Loucy (cell line): ENCODE measurements at regions not wholly inside any gene's neighbourhood (a gene's known extent, or its start where the extent isn't known, plus 50 kb on each side); places are given as distances from the start of the nearest gene placed in this dataset.

ENCODE experiments used
- H2AFZ ChIP-seq: fragments of 200-600 bp; sonication (generic); 2 replicates; pipeline ENCODE4 v1.6.0; 2016; ENCODE audit warnings: antibody characterized with exemption, mild to moderate bottlenecking, low read length, moderate library complexity
- H3F3A ChIP-seq: fragments of 200-600 bp; 2 replicates; pipeline ENCODE4 v1.6.0; 2016; ENCODE audit warnings: antibody characterized with exemption, low read depth, mild to moderate bottlenecking
- H3K27me3 ChIP-seq: fragments of 200-600 bp; sonication (generic); 2 replicates; pipeline ENCODE4 v1.6.1; 2014; ENCODE audit warnings: low read length, mild to moderate bottlenecking; ENCODE audit not compliant: insufficient read depth, poor library complexity, severe bottlenecking
- H3K36me3 ChIP-seq: fragments of 200-600 bp; sonication (generic); 2 replicates; pipeline ENCODE4 v1.6.1; 2016; ENCODE audit warnings: low read length; ENCODE audit not compliant: insufficient read depth
- H3K4me1 ChIP-seq: fragments of 200-600 bp; sonication (generic); 2 replicates; pipeline ENCODE4 v1.5.1; 2014; ENCODE audit warnings: low read length, mild to moderate bottlenecking; ENCODE audit not compliant: insufficient read depth, poor library complexity, severe bottlenecking
- H3K4me2 ChIP-seq: fragments of 200-600 bp; sonication (generic); 2 replicates; pipeline ENCODE4 v1.6.0; 2014; ENCODE audit warnings: antibody characterized with exemption, low read length, low read depth, mild to moderate bottlenecking; ENCODE audit not compliant: poor library complexity, severe bottlenecking
- H3K4me3 ChIP-seq: fragments of 200-600 bp; sonication (generic); 2 replicates; pipeline ENCODE4 v1.5.1; 2014; ENCODE audit warnings: low read length, mild to moderate bottlenecking, mixed read lengths; ENCODE audit not compliant: poor library complexity, severe bottlenecking
- H3K79me2 ChIP-seq: fragments of 200-600 bp; sonication (generic); 2 replicates; pipeline ENCODE4 v1.6.1; 2014; ENCODE audit warnings: low read length; ENCODE audit not compliant: insufficient read depth
- H3K9ac ChIP-seq: fragments of 200-600 bp; sonication (generic); 2 replicates; pipeline ENCODE4 v1.6.0; 2014; ENCODE audit warnings: mild to moderate bottlenecking, low read depth, low read length, moderate library complexity; ENCODE audit not compliant: poor library complexity, severe bottlenecking
- H3K9me2 ChIP-seq: fragments of 200-600 bp; sonication (generic); replicated peaks from 2 replicates; pipeline ENCODE4 v1.6.1; 2016; ENCODE audit warnings: low read depth, low read length, mixed read lengths
- H3K9me3 ChIP-seq: fragments of 200-600 bp; sonication (generic); 2 replicates; pipeline ENCODE4 v1.6.1; 2014; ENCODE audit warnings: mild to moderate bottlenecking, antibody characterized with exemption, low read length, low read depth; ENCODE audit not compliant: insufficient read depth
- H4K20me1 ChIP-seq: fragments of 200-600 bp; sonication (generic); 2 replicates; pipeline ENCODE4 v1.6.0; 2014; ENCODE audit warnings: antibody characterized with exemption, low read length, mild to moderate bottlenecking; ENCODE audit not compliant: insufficient read depth, poor library complexity, severe bottlenecking
- EZH2phosphoT487 ChIP-seq: fragments of 200-600 bp; IDR thresholded peaks from 2 replicates; pipeline ENCODE4 v1.6.1; 2018; ENCODE audit warnings: antibody characterized with exemption, mild to moderate bottlenecking, moderate library complexity, borderline replicate concordance
- TF ChIP-seq, protein P1 (sequence below): fragments of 200-600 bp; sonication (generic); conservative IDR thresholded peaks from 2 replicates; pipeline ENCODE4 v1.5.1; 2014; ENCODE audit warnings: mild to moderate bottlenecking, antibody characterized with exemption, low read length

DNA sequence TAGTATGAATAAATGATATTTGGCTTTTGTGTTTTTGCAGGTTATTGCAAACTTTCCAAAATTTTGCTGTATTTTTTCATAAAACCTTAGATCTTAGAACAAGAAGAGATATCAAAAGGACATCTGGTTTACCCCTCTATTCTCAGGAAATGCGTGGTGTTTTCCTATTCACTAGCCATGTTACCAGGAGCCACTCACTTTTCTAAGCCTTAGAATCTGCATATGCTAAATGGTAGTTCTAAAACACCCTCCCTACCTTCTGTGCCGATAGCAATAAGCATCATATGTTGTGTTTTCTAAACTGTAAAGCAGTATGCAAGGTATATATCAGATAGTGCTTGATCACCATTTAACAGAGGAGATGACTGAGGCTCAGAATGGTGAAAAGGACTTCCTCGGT lies 715.0 kb upstream of the CELF2 start:
- Histone ChIP-seq H3K27me3 (no peaks in the 10 kb centered on the region), H3K4me1 (no peaks in the 10 kb centered on the region), H3F3A (no peaks in the 10 kb centered on the region), H3K4me2 (no peak overlapping the region), H3K9me2 (no peaks in the 10 kb centered on the region), H3K36me3 (no peaks in the 10 kb centered on the region), H3K4me3 (no peak overlapping the region), H3K9ac (no peak overlapping the region), H3K9me3 (no peaks in the 10 kb centered on the region), H4K20me1 (no peaks in the 10 kb centered on the region), H2AFZ (no peak overlapping the region), H3K79me2 (no peaks in the 10 kb centered on the region)
- no peak for TF ChIP-seq EZH2phosphoT487
- TF ChIP-seq, protein P1, sequence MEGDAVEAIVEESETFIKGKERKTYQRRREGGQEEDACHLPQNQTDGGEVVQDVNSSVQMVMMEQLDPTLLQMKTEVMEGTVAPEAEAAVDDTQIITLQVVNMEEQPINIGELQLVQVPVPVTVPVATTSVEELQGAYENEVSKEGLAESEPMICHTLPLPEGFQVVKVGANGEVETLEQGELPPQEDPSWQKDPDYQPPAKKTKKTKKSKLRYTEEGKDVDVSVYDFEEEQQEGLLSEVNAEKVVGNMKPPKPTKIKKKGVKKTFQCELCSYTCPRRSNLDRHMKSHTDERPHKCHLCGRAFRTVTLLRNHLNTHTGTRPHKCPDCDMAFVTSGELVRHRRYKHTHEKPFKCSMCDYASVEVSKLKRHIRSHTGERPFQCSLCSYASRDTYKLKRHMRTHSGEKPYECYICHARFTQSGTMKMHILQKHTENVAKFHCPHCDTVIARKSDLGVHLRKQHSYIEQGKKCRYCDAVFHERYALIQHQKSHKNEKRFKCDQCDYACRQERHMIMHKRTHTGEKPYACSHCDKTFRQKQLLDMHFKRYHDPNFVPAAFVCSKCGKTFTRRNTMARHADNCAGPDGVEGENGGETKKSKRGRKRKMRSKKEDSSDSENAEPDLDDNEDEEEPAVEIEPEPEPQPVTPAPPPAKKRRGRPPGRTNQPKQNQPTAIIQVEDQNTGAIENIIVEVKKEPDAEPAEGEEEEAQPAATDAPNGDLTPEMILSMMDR: no peak

DNA sequence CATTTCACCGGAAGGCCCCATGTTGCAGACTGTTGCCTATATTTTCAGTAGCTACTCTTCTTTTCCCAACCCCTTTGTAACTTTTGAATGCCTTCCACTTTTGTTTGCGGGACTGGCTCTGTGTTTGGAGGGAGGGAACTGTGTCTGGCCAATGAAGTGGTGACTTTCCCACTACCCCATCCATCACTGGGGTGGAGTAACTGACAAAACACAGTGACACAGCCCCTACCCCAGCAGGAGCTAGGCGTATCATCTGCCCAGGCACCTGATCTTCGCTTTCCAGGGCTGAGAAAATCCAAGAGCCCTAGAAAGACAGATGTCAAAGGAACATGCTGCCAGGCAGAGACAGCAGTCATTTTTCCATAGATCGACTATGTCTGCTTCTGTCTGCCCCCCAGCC lies 710.6 kb upstream of the CELF2 start:
- no peaks in the 10 kb centered on the region for H3K27me3 ChIP-seq
- no peak for TF ChIP-seq EZH2phosphoT487
- TF ChIP-seq, protein P1: no peak
- no peak overlapping the region for H2AFZ ChIP-seq
- H3K79me2 ChIP-seq: no peaks in the 10 kb centered on the region
- no peaks in the 10 kb centered on the region for H4K20me1 ChIP-seq
- no peaks in the 10 kb centered on the region for H3F3A ChIP-seq
- no peak overlapping the region for H3K4me2 ChIP-seq
- no peaks in the 10 kb centered on the region for H3K9me2 ChIP-seq
- no peaks in the 10 kb centered on the region for H3K36me3 ChIP-seq
- H3K9me3 ChIP-seq: no peaks in the 10 kb centered on the region
- no peak overlapping the region for H3K4me3 ChIP-seq
- H3K4me1 ChIP-seq: no peaks in the 10 kb centered on the region
- H3K9ac ChIP-seq: no peak overlapping the region

DNA sequence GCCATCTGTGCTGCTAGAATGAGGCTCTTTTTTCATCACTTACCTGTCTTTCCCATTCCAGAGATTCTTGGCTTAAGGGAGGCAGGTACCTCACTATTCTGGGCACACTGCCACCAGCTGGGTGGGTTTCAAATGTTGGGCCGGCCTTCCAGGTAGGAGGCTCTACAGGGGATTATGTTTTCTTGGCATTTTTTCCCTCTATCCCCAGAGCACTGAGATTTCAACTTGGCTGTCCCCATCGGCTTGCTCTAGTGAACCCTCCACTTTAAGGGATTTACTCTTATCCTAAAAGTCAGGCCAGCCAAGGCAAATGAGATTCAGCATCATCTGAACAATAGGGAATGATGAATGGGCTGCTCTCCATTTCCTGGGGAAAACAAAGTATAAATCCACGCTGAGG lies 710.1 kb upstream of the CELF2 start:
- TF ChIP-seq EZH2phosphoT487: no peak
- TF ChIP-seq, protein P1: no peak
- no peak overlapping the region for H3K4me2 ChIP-seq

More for the DNA sequence above, 710.1 kb upstream of the CELF2 start:
- Histone ChIP-seq H3F3A (no peaks in the 10 kb centered on the region), H3K79me2 (no peaks in the 10 kb centered on the region), H3K27me3 (no peaks in the 10 kb centered on the region), H3K36me3 (no peaks in the 10 kb centered on the region), H3K4me3 (no peak overlapping the region), H3K4me1 (no peaks in the 10 kb centered on the region), H2AFZ (no peak overlapping the region), H3K9me3 (no peaks in the 10 kb centered on the region), H3K9me2 (no peaks in the 10 kb centered on the region), H3K9ac (no peak overlapping the region), H4K20me1 (no peaks in the 10 kb centered on the region)
